PC-9 (cell line): ENCODE measurements at regions not wholly inside any gene's neighbourhood (a gene's known extent, or its start where the extent isn't known, plus 50 kb on each side); places are given as distances from the start of the nearest gene placed in this dataset.

Source experiments
- BruUV-seq: library from RNA; stranded (reverse); fragments of 400-500 nt; replicated peaks from 2 replicates; lab custom pipeline; 2021; lab: Mats Ljungman, UMichigan
- CTCF ChIA-PET: fragments of 300-600 bp; sonication (Branson Sonifier 250); formaldehyde crosslinking; loops from one replicate; lab custom pipeline; 2022; ENCODE audit warnings: antibody characterized with exemption; lab: Charles Lee
- POLR2A ChIA-PET: fragments of 300-600 bp; sonication (Branson Sonifier 250); formaldehyde crosslinking; loops from one replicate; lab custom pipeline; 2022; ENCODE audit warnings: antibody characterized with exemption; ENCODE audit not compliant: unreplicated experiment; lab: Charles Lee
- DNase-seq, 2 experiments: peaks; one replicate each; pipeline versions ENCODE4 v3.0.0 to v3.0.0-alpha.2; 2015 to 2022; ENCODE audit warnings: mixed read lengths in 1 of 2
- H2AFZ ChIP-seq: fragments of 200-600 bp; sonication (generic); 2 replicates; pipeline ENCODE4 v1.8.1; 2017; ENCODE audit warnings: antibody characterized with exemption
- H3F3A ChIP-seq: fragments of 200-600 bp; sonication (generic); 2 replicates; pipeline ENCODE4 v1.8.1; 2017; ENCODE audit warnings: antibody characterized with exemption, mild to moderate bottlenecking, low read depth; ENCODE audit not compliant: insufficient read depth
- H3K27ac ChIP-seq: fragments of 200-600 bp; sonication (generic); 2 replicates; pipeline ENCODE4 v1.6.1; 2016; ENCODE audit warnings: mixed run types
- H3K27me3 ChIP-seq: fragments of 200-600 bp; sonication (generic); 2 replicates; pipeline ENCODE4 v1.6.1; 2016; ENCODE audit warnings: low read depth, mixed run types; ENCODE audit not compliant: insufficient read depth
- H3K36me3 ChIP-seq: fragments of 200-600 bp; sonication (generic); 2 replicates; pipeline ENCODE4 v1.6.1; 2016; ENCODE audit warnings: low read depth, mixed run types
- H3K4me1 ChIP-seq: fragments of 200-600 bp; sonication (generic); replicated peaks from 2 replicates; pipeline ENCODE4 v1.6.1; 2016; ENCODE audit warnings: mixed run types; ENCODE audit not compliant: insufficient read depth
- H3K4me2 ChIP-seq: fragments of 200-600 bp; sonication (generic); 2 replicates; pipeline ENCODE4 v1.6.1; 2017; ENCODE audit warnings: mixed run types
- H3K4me3 ChIP-seq: fragments of 200-600 bp; sonication (generic); 2 replicates; pipeline ENCODE4 v1.6.1; 2016; ENCODE audit warnings: mixed run types
- H3K79me2 ChIP-seq: fragments of 200-600 bp; sonication (generic); 2 replicates; pipeline ENCODE4 v1.6.1; 2017; ENCODE audit warnings: low read depth, mixed run types
- H3K9me2 ChIP-seq: fragments of 200-600 bp; sonication (generic); 2 replicates; pipeline ENCODE4 v1.8.1; 2017; ENCODE audit warnings: mild to moderate bottlenecking; ENCODE audit not compliant: insufficient read depth
- H3K9me3 ChIP-seq: fragments of 200-600 bp; sonication (generic); 2 replicates; pipeline ENCODE4 v1.8.1; 2016; ENCODE audit warnings: low read depth; ENCODE audit not compliant: insufficient read depth
- H4K20me1 ChIP-seq: fragments of 200-600 bp; sonication (generic); 2 replicates; pipeline ENCODE4 v1.8.1; 2017; ENCODE audit not compliant: insufficient read depth
- CTCF ChIP-seq: fragments of 200-600 bp; sonication (generic); conservative IDR thresholded peaks from 2 replicates; pipeline ENCODE4 v1.6.1; 2017; ENCODE audit warnings: mixed run types, antibody characterized with exemption, mild to moderate bottlenecking, moderate library complexity
- EZH2 ChIP-seq: fragments of 200-600 bp; sonication (generic); IDR thresholded peaks from 2 replicates; pipeline ENCODE4 v1.8.0; 2017; ENCODE audit warnings: antibody characterized with exemption, low read depth
- intact Hi-C: fragments of 100-400 bp; cut with micrococcal nuclease; formaldehyde crosslinking; loops from one replicate; pipeline ENCODE4 v1.10.0; 2022; ENCODE audit not compliant: unreplicated experiment

GRCh38 chr18:45562567-45563479, 52.5 kb upstream of the SLC14A2 start:
- no peaks in the 10 kb centered on the region for H3K4me1 ChIP-seq
- DNase-seq, result no peak
- CTCF ChIA-PET, result no interaction called here
- intact Hi-C loops, result loop anchor here (10.0 kb wide), 1 partner anchor 1508 kb away; no protein-coding TSS in a partner anchor
- H3K9me2 ChIP-seq, result no peaks in the 10 kb centered on the region
- H3K9me3 ChIP-seq, result no peaks in the 10 kb centered on the region
- no peak overlapping the region for H3K4me3 ChIP-seq
- H3K4me2 ChIP-seq, result no peak overlapping the region
- no peaks in the 10 kb centered on the region for H3F3A ChIP-seq
- BruUV-seq, result no TSS peak
- H3K36me3 ChIP-seq, result no peaks in the 10 kb centered on the region
- no peaks in the 10 kb centered on the region for H3K79me2 ChIP-seq
- POLR2A ChIA-PET, result no interaction called here
- no peak overlapping the region for H2AFZ ChIP-seq
- no peaks in the 10 kb centered on the region for H4K20me1 ChIP-seq
- no peaks in the 10 kb centered on the region for H3K27me3 ChIP-seq
- no peak for TF ChIP-seq EZH2
- TF ChIP-seq CTCF, result no peak
- no peak overlapping the region for H3K27ac ChIP-seq

GRCh38 chr18:45565280-45565970, 49.9 kb upstream of the SLC14A2 start:
- BruUV-seq, result no TSS peak
- no peaks in the 10 kb centered on the region for H3K79me2 ChIP-seq
- TF ChIP-seq EZH2, result no peak
- TF ChIP-seq CTCF, result no peak
- H3K4me2 ChIP-seq, result no peak overlapping the region
- no peaks in the 10 kb centered on the region for H4K20me1 ChIP-seq
- ChIA-PET CTCF (no interaction called here), POLR2A (no interaction called here)
- intact Hi-C loops, result loop anchor here (10.0 kb wide), 1 partner anchor 1511 kb away; no protein-coding TSS in a partner anchor
- no peak overlapping the region for H3K4me3 ChIP-seq
- no peaks in the 10 kb centered on the region for H3K9me2 ChIP-seq
- DNase-seq, result no peak
- H3K27me3 ChIP-seq, result no peaks in the 10 kb centered on the region
- no peaks in the 10 kb centered on the region for H3K9me3 ChIP-seq
- no peaks in the 10 kb centered on the region for H3K36me3 ChIP-seq
- no peak overlapping the region for H3K27ac ChIP-seq
- no peaks in the 10 kb centered on the region for H3F3A ChIP-seq
- H3K4me1 ChIP-seq, result no peaks in the 10 kb centered on the region
- no peak overlapping the region for H2AFZ ChIP-seq
